OCI-LY3 (cell line): ENCODE measurements at regions not wholly inside any gene's neighbourhood (a gene's known extent, or its start where the extent isn't known, plus 50 kb on each side); places are given as distances from the start of the nearest gene placed in this dataset.

Experiments used
- H2AFZ ChIP-seq: fragments of 200-600, 300-600 bp; shearing (Covaris generic); 2 replicates; pipeline ENCODE4 v1.6.0; 2014; ENCODE audit warnings: antibody characterized with exemption, low read depth, low read length
- H3K27ac ChIP-seq: fragments of 200-600, 300-600 bp; sonication (generic); 2 replicates; pipeline ENCODE4 v1.5.1; 2014; ENCODE audit warnings: mild to moderate bottlenecking, low read length, moderate library complexity, mixed read lengths
- H3K27me3 ChIP-seq: fragments of 200-600, 300-600 bp; sonication (generic); 2 replicates; pipeline ENCODE4 v1.6.1; 2014; ENCODE audit warnings: low read depth, low read length, mixed read lengths
- H3K36me3 ChIP-seq: fragments of 200-600, 300-600 bp; sonication (generic); replicated peaks from 2 replicates; pipeline ENCODE3; 2014; ENCODE audit warnings: low read depth, low read length, mixed read lengths
- H3K4me1 ChIP-seq: fragments of 300-600, 200-600 bp; sonication (generic); 2 replicates; pipeline ENCODE4 v1.6.1; 2014; ENCODE audit warnings: low read length, mixed read lengths
- H3K4me2 ChIP-seq: fragments of 200-600, 300-600 bp; sonication (generic); 2 replicates; pipeline ENCODE4 v1.6.1; 2014; ENCODE audit warnings: low read length, mixed read lengths
- H3K4me3 ChIP-seq: fragments of 300-600, 200-600 bp; sonication (generic); 2 replicates; pipeline ENCODE4 v1.5.1; 2014; ENCODE audit warnings: antibody characterized with exemption, mild to moderate bottlenecking, low read length, moderate library complexity
- H3K79me2 ChIP-seq: fragments of 300-600, 200-600 bp; shearing (Covaris generic); 2 replicates; pipeline ENCODE4 v1.6.1; 2014; ENCODE audit warnings: mild to moderate bottlenecking, low read length, mixed read lengths
- H3K9ac ChIP-seq: fragments of 300-600, 200-600 bp; shearing (Covaris generic); 2 replicates; pipeline ENCODE4 v1.6.0; 2014; ENCODE audit warnings: mild to moderate bottlenecking, low read length, moderate library complexity
- H3K9me3 ChIP-seq: fragments of 200-600, 300-600 bp; shearing (Covaris generic); 2 replicates; pipeline ENCODE4 v1.6.1; 2014; ENCODE audit warnings: low read length, mixed read lengths; ENCODE audit not compliant: insufficient read depth
- H4K20me1 ChIP-seq: fragments of 200-600, 300-600 bp; sonication (generic); 2 replicates; pipeline ENCODE4 v1.6.1; 2016; ENCODE audit warnings: low read length, mixed read lengths; ENCODE audit not compliant: insufficient read depth
- EZH2phosphoT487 ChIP-seq: fragments of 200-600 bp; shearing (Covaris generic); IDR thresholded peaks from 2 replicates; pipeline ENCODE4 v1.6.1; 2018; ENCODE audit warnings: antibody characterized with exemption, mixed run types, low read depth
- TF ChIP-seq, protein P1 (sequence below): fragments of 200-600, 300-600 bp; sonication (generic); IDR thresholded peaks from 2 replicates; pipeline ENCODE4 v1.5.1; 2014; ENCODE audit warnings: antibody characterized with exemption, low read length, low read depth

DNA sequence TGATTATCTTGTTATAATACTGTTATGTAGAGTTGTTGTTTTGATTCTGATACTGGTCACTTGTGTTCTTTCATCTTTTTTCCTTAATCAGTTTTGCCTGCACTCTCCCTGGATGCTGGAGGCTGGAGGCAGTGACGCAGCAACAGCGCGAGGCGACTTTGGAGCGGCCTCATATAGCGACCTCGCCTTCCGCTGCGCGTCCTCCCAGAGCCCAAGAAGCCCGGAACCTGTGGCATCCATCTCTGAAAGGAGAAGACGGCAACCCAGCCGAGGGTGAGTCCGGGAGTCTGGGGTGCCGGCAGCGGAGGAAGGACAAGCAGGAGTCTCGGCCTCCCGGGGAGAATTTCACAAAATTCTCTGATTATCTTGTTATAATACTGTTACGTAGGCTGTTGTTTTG, 161.2 kb downstream of the ZNF33B start:
- TF ChIP-seq, protein P1, sequence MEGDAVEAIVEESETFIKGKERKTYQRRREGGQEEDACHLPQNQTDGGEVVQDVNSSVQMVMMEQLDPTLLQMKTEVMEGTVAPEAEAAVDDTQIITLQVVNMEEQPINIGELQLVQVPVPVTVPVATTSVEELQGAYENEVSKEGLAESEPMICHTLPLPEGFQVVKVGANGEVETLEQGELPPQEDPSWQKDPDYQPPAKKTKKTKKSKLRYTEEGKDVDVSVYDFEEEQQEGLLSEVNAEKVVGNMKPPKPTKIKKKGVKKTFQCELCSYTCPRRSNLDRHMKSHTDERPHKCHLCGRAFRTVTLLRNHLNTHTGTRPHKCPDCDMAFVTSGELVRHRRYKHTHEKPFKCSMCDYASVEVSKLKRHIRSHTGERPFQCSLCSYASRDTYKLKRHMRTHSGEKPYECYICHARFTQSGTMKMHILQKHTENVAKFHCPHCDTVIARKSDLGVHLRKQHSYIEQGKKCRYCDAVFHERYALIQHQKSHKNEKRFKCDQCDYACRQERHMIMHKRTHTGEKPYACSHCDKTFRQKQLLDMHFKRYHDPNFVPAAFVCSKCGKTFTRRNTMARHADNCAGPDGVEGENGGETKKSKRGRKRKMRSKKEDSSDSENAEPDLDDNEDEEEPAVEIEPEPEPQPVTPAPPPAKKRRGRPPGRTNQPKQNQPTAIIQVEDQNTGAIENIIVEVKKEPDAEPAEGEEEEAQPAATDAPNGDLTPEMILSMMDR = no peak
- TF ChIP-seq EZH2phosphoT487 = no peak
- Histone ChIP-seq H3K4me1 (no peaks in the 10 kb centered on the region), H3K36me3 (no peaks in the 10 kb centered on the region), H3K27ac (no peak overlapping the region), H3K4me2 (no peak overlapping the region), H3K27me3 (no peaks in the 10 kb centered on the region), H3K4me3 (no peak overlapping the region), H3K9me3 (no peaks in the 10 kb centered on the region), H3K79me2 (no peaks in the 10 kb centered on the region), H3K9ac (no peak overlapping the region), H4K20me1 (no peaks in the 10 kb centered on the region), H2AFZ (no peak overlapping the region)

DNA sequence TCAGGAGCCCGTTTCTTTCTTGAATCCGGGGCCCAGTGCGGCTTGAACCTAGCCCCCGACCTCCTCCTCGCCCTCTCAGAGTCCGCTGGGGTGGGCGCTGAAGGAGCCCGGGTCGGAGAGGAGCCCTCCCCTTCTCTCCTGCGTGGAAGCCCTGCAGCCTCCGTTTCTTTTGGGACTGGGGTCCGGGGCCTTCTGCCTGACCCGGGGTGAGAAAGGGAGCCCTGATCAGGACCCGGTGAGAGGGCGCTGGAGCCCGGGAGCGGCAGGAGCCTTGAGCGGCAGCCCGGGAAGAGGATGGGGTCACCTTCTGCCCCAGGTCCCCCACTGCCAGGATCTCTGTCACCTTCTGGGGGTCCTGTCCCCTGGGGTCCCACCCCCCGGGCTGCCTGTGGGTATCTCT, 162.3 kb downstream of the ZNF33B start:
- Histone ChIP-seq H3K27me3 (no peaks in the 10 kb centered on the region), H3K9ac (no peak overlapping the region), H3K79me2 (no peaks in the 10 kb centered on the region), H3K9me3 (no peaks in the 10 kb centered on the region), H2AFZ (no peak overlapping the region), H3K4me3 (no peak overlapping the region), H3K4me2 (no peak overlapping the region), H4K20me1 (no peaks in the 10 kb centered on the region), H3K27ac (no peak overlapping the region), H3K4me1 (no peaks in the 10 kb centered on the region), H3K36me3 (no peaks in the 10 kb centered on the region)
- no peak for TF ChIP-seq EZH2phosphoT487
- TF ChIP-seq, protein P1 = no peak

DNA sequence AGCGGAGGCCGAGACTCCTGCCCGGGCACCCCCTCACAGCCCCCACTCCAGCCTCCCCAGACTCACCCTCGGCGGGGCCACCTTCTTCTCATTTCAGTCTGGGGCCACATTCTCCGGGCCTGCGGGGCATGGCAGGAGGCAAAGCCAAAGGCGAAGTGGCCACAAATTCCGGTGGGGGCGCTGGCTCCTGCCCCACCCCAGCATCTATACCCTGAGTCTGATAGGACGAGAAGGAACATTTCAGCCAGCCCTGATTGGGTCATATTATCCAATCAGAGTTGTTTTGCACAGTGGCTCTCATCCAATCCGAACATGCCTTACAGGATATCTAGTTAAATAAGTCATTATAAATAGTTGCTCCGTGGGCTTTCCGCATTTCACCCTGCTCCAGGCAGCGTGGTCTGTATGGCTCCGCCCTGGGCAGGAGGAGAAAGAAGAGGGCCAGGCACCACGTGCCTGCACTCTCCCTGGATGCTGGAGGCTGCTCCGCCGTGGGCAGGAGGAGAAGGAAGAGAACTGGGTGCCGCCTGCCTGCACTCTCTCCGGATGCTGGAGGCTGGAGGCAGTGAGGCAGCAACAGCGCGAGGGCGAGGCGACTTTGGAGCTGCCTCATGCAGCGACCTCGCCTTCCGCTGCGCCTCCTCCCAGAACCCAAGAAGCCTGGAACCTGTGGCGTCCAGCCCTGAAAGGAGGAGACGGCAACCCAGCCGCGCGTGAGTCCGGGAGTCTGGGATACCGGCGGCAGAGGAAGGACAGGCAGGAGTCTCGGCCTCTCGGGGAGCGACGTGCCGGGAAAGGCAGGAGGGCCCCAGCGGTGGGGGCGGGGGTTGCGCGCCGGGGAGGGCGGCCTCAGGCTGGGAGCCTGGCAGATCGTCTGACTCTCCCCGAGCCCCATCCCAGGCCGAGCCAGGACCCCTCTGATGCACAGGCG, 162.9 kb downstream of the ZNF33B start:
- H3K4me1 ChIP-seq = no peaks in the 10 kb centered on the region
- no peak overlapping the region for H3K27ac ChIP-seq
- H2AFZ ChIP-seq = no peak overlapping the region
- H3K9ac ChIP-seq = no peak overlapping the region
- H4K20me1 ChIP-seq = no peaks in the 10 kb centered on the region
- H3K79me2 ChIP-seq = no peaks in the 10 kb centered on the region
- no peak for TF ChIP-seq EZH2phosphoT487
- TF ChIP-seq, protein P1 = no peak
- no peak overlapping the region for H3K4me3 ChIP-seq
- H3K27me3 ChIP-seq = no peaks in the 10 kb centered on the region
- no peaks in the 10 kb centered on the region for H3K36me3 ChIP-seq
- no peaks in the 10 kb centered on the region for H3K9me3 ChIP-seq
- no peak overlapping the region for H3K4me2 ChIP-seq

GRCh38 chr10:42454313-42454712, 184.1 kb downstream of the ZNF33B start:
- H3K9me3 ChIP-seq = no peaks in the 10 kb centered on the region

More at GRCh38 chr10:42454313-42454712, 184.1 kb downstream of the ZNF33B start:
- Histone ChIP-seq H3K27me3 (no peaks in the 10 kb centered on the region), H3K79me2 (no peaks in the 10 kb centered on the region), H3K4me2 (no peak overlapping the region), H3K4me3 (no peak overlapping the region), H2AFZ (no peak overlapping the region), H4K20me1 (no peaks in the 10 kb centered on the region), H3K27ac (no peak overlapping the region), H3K36me3 (no peaks in the 10 kb centered on the region), H3K4me1 (no peaks in the 10 kb centered on the region), H3K9ac (no peak overlapping the region)
- TF ChIP-seq, protein P1 = no peak
- no peak for TF ChIP-seq EZH2phosphoT487
